ENCODE measurements at regions not wholly inside any gene's neighbourhood (a gene's known extent, or its start where the extent isn't known, plus 50 kb on each side); places are given as distances from the start of the nearest gene placed in this dataset.

DNA sequence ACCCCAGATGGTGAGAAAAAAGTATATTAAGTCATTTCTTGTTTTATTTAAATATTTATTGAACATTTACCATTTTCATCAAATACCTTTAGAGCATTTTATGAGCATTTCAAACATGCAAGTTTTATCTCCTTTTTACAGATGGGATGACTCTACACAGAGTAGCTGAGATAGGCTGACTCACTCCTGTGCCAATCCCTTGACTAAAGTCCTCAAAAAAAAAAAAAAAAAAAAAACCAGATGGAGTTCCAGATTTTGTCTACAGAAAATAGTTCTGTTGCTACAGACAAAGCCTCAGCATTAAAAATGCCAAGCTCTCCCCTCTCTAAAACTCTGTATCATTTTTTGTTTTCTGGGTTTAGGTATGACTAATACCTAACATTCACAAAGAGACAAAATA lies 303.0 kb upstream of the PLD5 start:
- Histone ChIP-seq H3K27ac (ENCODE audit: insufficient read depth, low read length) (no peak overlapping the region), H3K79me2 (ENCODE audit: control insufficient read depth, insufficient read depth, low read length) (no peaks in the 10 kb centered on the region)
- peak in 1 of 2 donors; percentile 45 for DNase-seq (ENCODE audit: low read depth in 2 of 2)

DNA sequence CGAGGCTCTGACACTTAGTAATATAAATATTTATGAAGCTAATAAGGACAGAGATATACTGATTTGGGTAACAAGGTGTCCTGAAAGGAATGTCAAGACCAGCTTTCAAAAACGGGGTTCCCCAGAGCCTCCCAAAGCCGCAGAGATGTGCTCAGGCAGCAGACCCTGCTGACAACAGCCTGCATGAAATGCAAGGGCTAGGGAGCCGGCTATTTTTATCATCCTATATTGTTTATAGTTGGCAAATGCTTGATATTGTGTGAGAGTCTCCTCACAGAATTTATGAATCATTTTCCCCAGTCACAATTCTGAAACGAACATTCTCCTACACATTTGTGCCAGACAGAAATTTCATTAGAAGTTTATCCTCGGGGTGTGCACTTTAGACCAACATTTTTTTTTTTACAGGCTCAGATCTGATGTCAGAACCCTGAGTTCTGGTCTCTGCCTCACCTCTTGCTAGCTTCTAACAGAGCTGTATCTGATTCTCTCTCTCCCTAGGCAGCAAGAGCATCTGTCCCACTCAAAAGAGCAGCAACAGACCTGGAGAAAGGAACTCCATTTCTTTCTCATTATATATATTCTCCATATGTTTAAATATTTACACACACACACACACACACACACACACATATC lies 302.3 kb upstream of the PLD5 start:
- Histone ChIP-seq H3K4me1 (ENCODE audit: control insufficient read depth, extremely low read depth, insufficient read depth, low read length) (no peaks in the 10 kb centered on the region), H4K20me1 (ENCODE audit: control insufficient read depth, extremely low read depth, insufficient read depth, low read length) (no peaks in the 10 kb centered on the region), H3K79me2 (ENCODE audit: control insufficient read depth, insufficient read depth, low read length) (no peaks in the 10 kb centered on the region), H3K9ac (ENCODE audit: insufficient read depth, low read length) (no peak overlapping the region), H3K4me3 (replicated peaks in 1 of 4; ENCODE audit: control extremely low read depth in 1 of 4, insufficient read depth in 1 of 4, low read depth in 3 of 4, low read length in 4 of 4) (no peak overlapping the region), H3K4me2 (ENCODE audit: extremely low read depth, insufficient read depth, low read length) (no peak overlapping the region), H3K9me3 (ENCODE audit: control insufficient read depth, insufficient read depth, low read depth, low read length) (no peaks in the 10 kb centered on the region), H3K27me3 (ENCODE audit: control insufficient read depth, insufficient read depth, low read length) (no peaks in the 10 kb centered on the region), H2AFZ (ENCODE audit: low read length) (no peak overlapping the region), H3K27ac (ENCODE audit: insufficient read depth, low read length) (no peak overlapping the region), H3K36me3 (ENCODE audit: control insufficient read depth, insufficient read depth, low read length) (no peaks in the 10 kb centered on the region)
- peak in 1 of 2 donors; percentile 58 for DNase-seq (ENCODE audit: low read depth in 2 of 2)
- TF ChIP-seq CTCF (conservative IDR thresholded peaks at IDR 0.05 in 1 of 2, IDR thresholded peaks at IDR 0.05 in 1 of 2; ENCODE audit: low read depth in 1 of 2, low read length in 2 of 2) (no peak), EZH2 (IDR thresholded peaks at IDR 0.05; ENCODE audit: low read length, missing control alignments) (no peak)

More for the DNA sequence above, 303.0 kb upstream of the PLD5 start:
- TF ChIP-seq EZH2 (IDR thresholded peaks at IDR 0.05; ENCODE audit: low read length, missing control alignments) (no peak), CTCF (conservative IDR thresholded peaks at IDR 0.05 in 1 of 2, IDR thresholded peaks at IDR 0.05 in 1 of 2; ENCODE audit: low read depth in 1 of 2, low read length in 2 of 2) (no peak)
- Histone ChIP-seq H3K27me3 (ENCODE audit: control insufficient read depth, insufficient read depth, low read length) (no peaks in the 10 kb centered on the region), H3K36me3 (ENCODE audit: control insufficient read depth, insufficient read depth, low read length) (no peaks in the 10 kb centered on the region), H3K4me2 (ENCODE audit: extremely low read depth, insufficient read depth, low read length) (no peak overlapping the region), H2AFZ (ENCODE audit: low read length) (no peak overlapping the region), H4K20me1 (ENCODE audit: control insufficient read depth, extremely low read depth, insufficient read depth, low read length) (no peaks in the 10 kb centered on the region), H3K9me3 (ENCODE audit: control insufficient read depth, insufficient read depth, low read depth, low read length) (no peaks in the 10 kb centered on the region), H3K4me3 (replicated peaks in 1 of 4; ENCODE audit: control extremely low read depth in 1 of 4, insufficient read depth in 1 of 4, low read depth in 3 of 4, low read length in 4 of 4) (no peak overlapping the region), H3K9ac (ENCODE audit: insufficient read depth, low read length) (no peak overlapping the region), H3K4me1 (ENCODE audit: control insufficient read depth, extremely low read depth, insufficient read depth, low read length) (no peaks in the 10 kb centered on the region)

- no peak for TF ChIP-seq EZH2 (IDR thresholded peaks at IDR 0.05; ENCODE audit: low read length, missing control alignments)
- TF ChIP-seq CTCF (conservative IDR thresholded peaks at IDR 0.05 in 1 of 2, IDR thresholded peaks at IDR 0.05 in 1 of 2; ENCODE audit: low read depth in 1 of 2, low read length in 2 of 2) = no peak
- no peaks in the 10 kb centered on the region for H4K20me1 ChIP-seq (ENCODE audit: control insufficient read depth, extremely low read depth, insufficient read depth, low read length)
- H3K9ac ChIP-seq (ENCODE audit: insufficient read depth, low read length) = no peak overlapping the region
- no peak overlapping the region for H3K4me3 ChIP-seq (replicated peaks in 1 of 4; ENCODE audit: control extremely low read depth in 1 of 4, insufficient read depth in 1 of 4, low read depth in 3 of 4, low read length in 4 of 4)
- no peaks in the 10 kb centered on the region for H3K79me2 ChIP-seq (ENCODE audit: control insufficient read depth, insufficient read depth, low read length)
- no peaks in the 10 kb centered on the region for H3K9me3 ChIP-seq (ENCODE audit: control insufficient read depth, insufficient read depth, low read depth, low read length)
- H3K27ac ChIP-seq (ENCODE audit: insufficient read depth, low read length) = no peak overlapping the region
- peak in 1 of 2 donors; percentile 76 for DNase-seq (ENCODE audit: low read depth in 2 of 2)
- no peak overlapping the region for H3K4me2 ChIP-seq (ENCODE audit: extremely low read depth, insufficient read depth, low read length)
- H3K4me1 ChIP-seq (ENCODE audit: control insufficient read depth, extremely low read depth, insufficient read depth, low read length) = no peaks in the 10 kb centered on the region
- no peaks in the 10 kb centered on the region for H3K27me3 ChIP-seq (ENCODE audit: control insufficient read depth, insufficient read depth, low read length)
- no peaks in the 10 kb centered on the region for H3K36me3 ChIP-seq (ENCODE audit: control insufficient read depth, insufficient read depth, low read length)
- no peak overlapping the region for H2AFZ ChIP-seq (ENCODE audit: low read length)
Observed at GRCh38 chr1:242824435-242824834, 299.9 kb upstream of the PLD5 start.
